KBM-7 (cell line): ENCODE measurements at regions not wholly inside any gene's neighbourhood (a gene's known extent, or its start where the extent isn't known, plus 50 kb on each side); places are given as distances from the start of the nearest gene placed in this dataset.
"Not testable (repeated sequence)": the region's sequence is repeated elsewhere in the genome, so short reads cannot be mapped to it uniquely, and the experiment has no call there.

ENCODE experiments used
- DNase-seq: peaks from one replicate; pipeline ENCODE4 v3.0.0-alpha.2; 2015
- in situ Hi-C: fragments of 300-500 bp; cut with MboI; formaldehyde crosslinking; loops from 2 replicates; pipeline ENCODE4 v1.14.3; 2020; ENCODE audit warnings: low sequenced_read_pairs, low pct_unique_long_range_greater_than_20kb, mixed read lengths

GRCh38 chr6:84332139-84333034 lies 104.9 kb upstream of the CEP162 start:
- no peak for DNase-seq
- in situ Hi-C loops = no loop called here

- in situ Hi-C loops = no loop called here
- no peak for DNase-seq
Measured at GRCh38 chr6:84330325-84330724, 102.9 kb upstream of the CEP162 start.

- no peak for DNase-seq
- in situ Hi-C loops = no loop called here
Measured at GRCh38 chr6:84329516-84329915, 102.1 kb upstream of the CEP162 start.

GRCh38 chr6:84329077-84329476 lies 101.6 kb upstream of the CEP162 start:
- in situ Hi-C loops = no loop called here
- DNase-seq = no peak

DNA sequence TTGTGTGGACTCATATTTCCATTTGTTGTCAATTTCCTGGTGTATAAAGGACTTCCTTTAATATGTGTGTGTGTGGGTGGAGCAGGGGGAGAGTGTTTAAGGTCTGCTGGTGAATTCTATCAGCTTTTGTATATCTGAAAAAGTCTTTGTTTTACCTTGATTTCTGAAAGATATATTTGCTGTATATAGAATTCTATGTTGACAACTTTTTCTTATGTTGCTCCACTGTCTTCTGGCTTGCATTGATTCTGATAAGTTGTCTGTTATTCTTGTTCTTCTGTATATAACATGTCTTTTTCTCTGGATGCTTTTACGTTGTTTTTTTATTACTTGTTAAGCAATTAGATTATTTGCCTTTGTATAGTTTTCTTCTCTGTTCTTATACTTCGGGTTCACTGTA lies 90.0 kb upstream of the CEP162 start:
- no peak for DNase-seq
- in situ Hi-C loops = no loop called here

DNA sequence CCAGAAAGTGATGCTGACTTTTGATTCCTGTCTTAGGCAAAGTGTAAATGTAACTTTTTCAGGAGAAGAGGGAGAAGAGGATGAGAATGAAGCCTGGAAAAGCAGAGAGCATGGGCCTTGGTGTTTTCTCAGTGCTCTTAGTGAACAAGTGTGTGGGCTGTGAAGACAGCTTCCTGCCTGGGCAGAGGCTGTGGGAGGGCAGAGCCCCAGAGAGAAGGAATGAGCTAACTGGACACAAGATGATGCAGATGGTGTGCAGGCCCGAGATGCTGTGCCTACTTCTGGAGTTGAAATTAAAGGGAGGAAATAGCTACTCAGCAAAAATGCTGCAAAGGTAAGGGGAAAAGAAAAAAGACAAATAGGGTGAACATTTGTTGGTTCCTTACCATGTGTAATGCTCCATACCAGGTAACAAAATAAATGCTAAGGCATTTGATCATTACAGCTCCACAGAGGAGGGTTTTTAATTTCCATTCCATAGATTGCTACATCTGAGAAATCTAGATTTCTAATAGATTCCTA lies 87.0 kb upstream of the CEP162 start:
- in situ Hi-C loops = no loop called here
- no peak for DNase-seq

DNA sequence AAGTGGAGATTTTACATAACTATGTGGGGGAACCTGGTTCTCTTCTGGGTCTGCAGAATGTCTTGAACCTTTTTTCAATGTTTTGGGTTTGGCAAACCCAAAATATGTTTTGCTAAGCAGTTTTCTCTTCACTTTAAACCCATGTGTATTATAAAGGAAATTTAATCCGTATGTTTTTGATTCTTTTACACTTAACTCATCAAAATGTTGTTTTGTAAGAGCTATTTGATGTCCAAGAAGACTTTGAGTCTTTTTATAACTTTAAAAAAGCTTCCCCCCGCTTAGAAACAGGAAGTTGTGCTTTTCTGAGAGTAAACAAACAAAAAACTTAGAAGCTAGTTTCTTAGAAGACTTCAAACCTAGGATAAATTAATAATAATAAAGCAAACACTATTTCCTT lies 81.9 kb upstream of the CEP162 start:
- no peak for DNase-seq
- in situ Hi-C loops = no loop called here

- no peak for DNase-seq
- in situ Hi-C loops = no loop called here
Measured at GRCh38 chr6:84304881-84305280, 77.4 kb upstream of the CEP162 start.

- in situ Hi-C loops = not testable (repeated sequence)
Measured at GRCh38 chr6:84291033-84291432, 63.6 kb upstream of the CEP162 start.

GRCh38 chr6:84284428-84285049 lies 57.1 kb upstream of the CEP162 start:
- in situ Hi-C loops = no loop called here
- peak; percentile 18 for DNase-seq

More at GRCh38 chr6:84291033-84291432, 63.6 kb upstream of the CEP162 start:
- DNase-seq = not testable (repeated sequence)

DNA sequence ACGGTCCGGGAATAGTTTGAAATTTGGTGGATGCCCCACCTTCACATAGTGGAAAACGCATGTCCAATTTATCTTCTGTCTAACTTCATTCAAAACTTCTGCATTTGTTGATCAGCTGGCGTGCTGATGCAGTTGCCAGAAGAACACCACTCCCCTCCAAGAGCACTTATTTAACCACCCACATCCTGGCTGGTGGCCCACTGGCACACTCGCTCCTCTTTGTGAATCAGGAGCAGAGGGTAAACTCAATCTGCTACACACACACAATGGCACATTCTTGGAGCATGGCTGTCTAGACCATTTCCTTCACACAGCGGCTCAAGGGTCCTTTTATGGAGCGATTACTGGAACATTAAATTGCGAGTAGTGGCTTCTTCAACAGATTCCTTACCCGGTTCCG lies 55.1 kb upstream of the CEP162 start:
- DNase-seq = no peak
- in situ Hi-C loops = no loop called here

GRCh38 chr6:84280639-84281038 lies 53.2 kb upstream of the CEP162 start:
- in situ Hi-C loops = no loop called here
- DNase-seq = no peak

DNA sequence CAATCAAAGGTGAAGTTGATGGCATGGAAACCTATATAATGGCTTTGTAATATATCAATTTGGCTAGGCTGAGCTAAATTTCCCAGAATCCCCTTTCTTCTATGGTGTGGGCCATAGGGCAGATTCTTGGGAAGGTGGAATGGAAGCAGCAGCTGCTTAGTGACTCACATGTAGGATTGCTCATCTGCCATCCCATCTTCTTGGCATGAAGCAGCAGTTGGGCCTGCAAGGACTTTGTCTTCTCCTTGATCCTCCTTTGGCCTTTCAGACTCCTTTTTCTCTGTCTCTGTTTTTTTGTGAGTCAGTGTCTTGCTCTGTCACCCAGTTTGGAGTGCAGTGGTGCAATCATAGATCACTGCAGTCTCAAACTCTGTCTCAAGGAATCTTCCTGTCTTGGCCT lies 52.6 kb upstream of the CEP162 start:
- no peak for DNase-seq
- in situ Hi-C loops = no loop called here

DNA sequence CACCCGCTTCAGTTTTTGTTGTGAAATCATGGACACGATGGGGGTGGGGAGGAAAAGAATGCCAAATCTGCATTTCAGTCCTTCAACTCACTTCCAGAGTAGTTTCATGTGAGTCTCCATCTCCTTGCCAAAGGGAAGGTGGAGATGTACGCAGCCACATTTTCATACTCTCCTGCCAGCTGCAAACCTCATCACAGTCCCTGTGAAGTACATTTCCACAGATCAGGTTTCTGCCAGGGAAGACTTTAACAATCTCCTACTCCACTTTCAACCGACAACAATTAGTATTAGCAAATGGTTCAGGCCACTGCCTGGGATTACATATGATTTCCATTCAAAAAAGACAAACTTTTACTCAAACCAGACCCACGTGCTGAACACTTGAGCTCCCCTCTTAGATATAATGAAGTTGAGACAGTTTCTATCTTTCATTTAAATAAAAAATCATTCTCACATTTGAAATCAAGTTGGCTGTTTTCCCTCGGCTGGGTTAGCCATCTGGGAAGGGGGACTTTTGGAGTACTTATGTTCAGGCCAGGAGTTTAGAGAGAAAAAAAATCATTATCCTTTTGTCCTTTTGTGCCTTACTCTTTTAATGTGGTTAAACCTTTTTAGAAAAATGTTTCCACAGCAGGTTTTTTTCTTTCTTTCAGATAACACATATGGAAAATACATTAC lies 51.0 kb upstream of the CEP162 start:
- in situ Hi-C loops = no loop called here
- no peak for DNase-seq
